ENCODE measurements at regions not wholly inside any gene's neighbourhood (a gene's known extent, or its start where the extent isn't known, plus 50 kb on each side); places are given as distances from the start of the nearest gene placed in this dataset.
"Not testable (repeated sequence)": the region's sequence is repeated elsewhere in the genome, so short reads cannot be mapped to it uniquely, and the experiment has no call there.

GRCh38 chr12:92061061-92061460, 84.6 kb downstream of the BTG1 start:
- no peak for DNase-seq (ENCODE audit: low spot score)

GRCh38 chr12:92059960-92060359, 85.7 kb downstream of the BTG1 start:
- DNase-seq (ENCODE audit: low spot score): no peak

DNA sequence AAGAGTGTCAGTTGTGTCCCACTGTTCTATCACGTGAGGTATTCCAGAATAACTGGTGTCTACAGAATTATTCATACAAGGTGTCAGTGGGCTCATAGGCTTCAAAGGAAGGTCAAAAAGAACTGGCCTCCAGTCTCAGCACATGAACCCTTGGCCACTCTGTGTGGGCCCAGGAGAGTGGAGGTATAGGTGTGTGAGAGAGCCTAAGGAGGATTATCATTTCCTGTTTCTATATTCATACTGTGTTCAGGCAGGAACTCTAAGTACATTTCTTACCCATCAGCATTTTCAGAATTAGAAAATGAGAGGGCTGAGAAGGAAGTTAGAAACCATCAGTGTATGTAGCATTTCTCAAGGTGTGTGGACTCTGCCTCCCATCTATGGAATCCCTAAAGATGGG, 87.0 kb downstream of the BTG1 start:
- peak; percentile 22 for DNase-seq (ENCODE audit: low spot score)

DNA sequence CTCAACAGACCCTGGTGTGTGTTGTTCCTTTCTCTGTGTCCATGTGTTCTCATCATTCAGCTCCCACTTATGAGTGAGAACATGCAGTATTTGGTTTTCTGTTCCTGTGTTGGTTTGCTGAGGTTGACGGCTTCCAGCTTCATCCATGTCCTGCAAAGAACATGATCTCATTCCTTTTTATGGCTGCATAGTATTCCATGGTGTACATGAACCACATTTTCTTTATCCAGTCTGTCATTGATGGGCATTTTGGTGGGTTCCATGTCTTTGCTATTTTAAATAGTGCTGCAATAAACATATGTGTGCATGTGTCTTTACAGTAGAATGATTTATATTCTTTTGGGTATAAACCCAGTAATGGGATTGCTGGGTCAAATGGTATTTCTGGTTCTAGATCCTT, 88.9 kb downstream of the BTG1 start:
- DNase-seq (ENCODE audit: low spot score): not testable (repeated sequence)

- DNase-seq (ENCODE audit: low spot score): no peak
Measured at GRCh38 chr12:92056290-92056689, 89.4 kb downstream of the BTG1 start.

DNA sequence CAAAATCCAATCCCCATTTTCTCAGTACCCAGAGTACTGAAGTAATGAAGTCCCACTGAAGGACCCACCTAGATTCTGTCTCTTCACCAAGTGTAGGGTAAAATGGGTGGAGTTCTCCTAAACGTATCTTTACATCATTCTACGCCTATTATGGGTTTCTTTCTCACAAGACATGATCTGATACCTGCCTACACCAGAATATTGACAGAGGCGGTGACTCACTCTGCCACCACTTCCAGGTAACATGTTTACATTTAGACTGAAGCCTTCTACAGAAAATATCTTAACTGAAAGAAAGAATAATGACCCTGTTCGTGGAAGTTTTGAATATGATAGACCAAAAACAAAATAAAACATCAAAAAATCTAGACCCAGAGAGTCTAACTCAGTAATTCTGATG, 89.8 kb downstream of the BTG1 start:
- DNase-seq (ENCODE audit: low spot score): peak; percentile 89

GRCh38 chr12:92051441-92051840, 94.2 kb downstream of the BTG1 start:
- DNase-seq (ENCODE audit: low spot score): peak; percentile 19

- no peak for DNase-seq (ENCODE audit: low spot score)
Measured at GRCh38 chr12:92049403-92049802, 96.2 kb downstream of the BTG1 start.

GRCh38 chr12:92047393-92047826, 98.2 kb downstream of the BTG1 start:
- peak; percentile 40 for DNase-seq (ENCODE audit: low spot score)

DNA sequence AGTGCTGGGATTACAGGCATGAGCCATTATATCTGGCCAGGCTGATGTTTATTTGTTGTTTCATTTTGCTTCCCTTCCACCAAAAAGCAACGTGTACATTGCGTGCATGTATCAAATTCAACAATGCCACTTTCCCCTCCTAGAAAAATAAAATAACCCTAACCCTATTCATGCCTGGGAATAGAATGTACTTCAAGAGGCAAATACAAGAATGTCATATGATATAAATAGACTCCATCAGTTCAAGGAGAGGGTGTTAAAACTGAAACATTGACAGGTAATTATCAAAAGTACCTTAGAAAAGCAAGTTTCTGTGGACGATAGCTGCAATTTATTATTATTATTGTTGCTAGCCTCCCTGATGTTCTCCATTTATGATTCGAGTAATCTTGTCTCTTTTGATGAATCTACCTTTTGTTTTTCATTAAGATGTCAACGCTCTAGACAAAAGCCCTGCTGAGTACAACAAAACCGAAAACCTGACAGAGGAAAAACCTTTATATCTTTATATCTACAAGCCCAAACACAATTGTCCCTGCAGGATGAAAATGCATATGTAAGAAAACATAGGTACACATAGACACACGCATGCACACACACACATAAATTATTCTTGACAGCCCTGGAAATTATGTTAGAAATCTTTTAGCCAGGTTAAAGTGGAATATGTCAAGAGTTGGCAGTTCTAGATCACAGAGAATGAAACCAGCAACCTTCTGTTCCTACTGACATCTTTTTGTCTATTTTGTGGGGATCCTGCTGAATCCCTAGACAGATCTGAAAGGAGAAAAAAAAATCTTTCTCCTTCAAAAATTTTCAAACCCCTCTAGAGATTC, 98.9 kb downstream of the BTG1 start:
- DNase-seq (ENCODE audit: low spot score): no peak

DNA sequence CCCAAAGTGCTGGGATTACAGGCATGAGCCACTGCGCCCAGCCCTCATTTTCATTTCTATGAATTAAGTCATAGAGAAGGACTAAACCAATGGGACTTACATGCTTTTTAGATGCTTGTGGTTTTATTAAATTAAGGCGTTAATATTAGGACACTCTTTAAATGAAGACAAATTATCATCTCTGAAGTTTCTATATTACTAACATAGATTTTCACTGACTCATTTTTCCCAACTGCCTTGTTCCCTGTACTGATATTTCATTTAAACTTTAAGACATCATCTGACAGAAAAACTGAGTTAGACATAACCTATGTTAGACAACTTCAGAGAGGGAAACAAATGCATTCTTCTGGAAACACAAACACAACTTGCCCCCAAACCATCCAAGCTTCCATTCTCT, 99.8 kb downstream of the BTG1 start:
- no peak for DNase-seq (ENCODE audit: low spot score)

DNA sequence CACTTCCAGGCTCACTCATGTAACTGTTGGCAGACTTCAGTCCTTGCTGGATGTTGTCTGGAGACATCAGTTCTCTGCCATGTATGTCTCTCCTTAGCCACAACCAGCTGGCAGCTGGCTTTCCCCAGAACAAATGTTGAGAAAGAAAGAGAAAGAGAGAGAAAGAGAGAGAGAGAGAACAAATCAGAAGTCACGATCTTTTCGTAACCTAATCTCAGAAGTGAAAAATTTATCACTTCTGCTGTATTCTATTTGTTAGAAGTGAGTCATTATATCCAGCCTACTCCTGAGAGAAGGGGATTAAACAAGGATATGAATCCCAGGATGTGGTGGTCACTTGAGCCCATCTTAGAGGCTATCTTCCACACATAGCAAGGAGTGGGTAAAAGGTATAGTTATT, 101.2 kb downstream of the BTG1 start:
- DNase-seq (ENCODE audit: low spot score): no peak

GRCh38 chr12:92042791-92043531, 102.7 kb downstream of the BTG1 start:
- no peak for DNase-seq (ENCODE audit: low spot score)

DNA sequence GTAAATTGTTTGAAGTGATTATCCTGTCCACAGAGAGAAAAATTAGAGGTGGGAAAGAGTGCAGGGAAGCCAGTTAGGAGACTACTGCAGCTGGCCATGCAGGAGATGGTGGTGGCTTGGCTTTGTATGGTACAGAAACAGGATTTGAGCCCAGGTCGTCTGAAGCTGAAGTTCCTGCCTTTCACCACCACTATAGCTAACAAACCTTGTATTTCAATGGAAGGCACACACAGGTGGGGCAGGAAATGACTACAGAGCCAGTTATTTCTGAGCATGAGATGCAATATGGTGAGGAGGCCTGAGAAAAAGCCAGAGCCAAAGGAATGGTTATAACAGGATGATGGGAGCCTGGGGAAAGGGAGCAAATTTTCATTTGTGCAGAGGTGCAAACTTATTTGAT, 103.9 kb downstream of the BTG1 start:
- peak; percentile 55 for DNase-seq (ENCODE audit: low spot score)

DNA sequence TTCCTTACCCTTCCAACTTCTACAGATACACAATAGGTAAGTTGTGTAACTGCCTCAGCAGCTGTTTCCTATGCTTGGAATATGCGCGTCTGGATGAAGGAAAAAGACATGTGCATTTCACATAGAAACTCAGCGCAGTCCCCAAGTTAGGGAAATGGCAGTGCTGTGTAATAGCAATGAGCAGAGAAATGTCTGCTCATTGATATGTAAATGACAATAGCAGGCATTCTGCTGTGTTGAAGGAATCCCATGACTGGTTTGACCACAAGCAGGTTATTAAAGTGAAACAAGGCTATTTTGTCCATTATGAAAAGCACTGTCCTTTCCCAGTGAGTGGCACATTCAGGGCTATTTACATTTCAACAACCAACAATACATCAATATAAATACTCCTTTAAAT, 106.6 kb downstream of the BTG1 start:
- DNase-seq (ENCODE audit: low spot score): no peak

- no peak for DNase-seq (ENCODE audit: low spot score)
Measured at GRCh38 chr12:92038476-92038875, 107.2 kb downstream of the BTG1 start.

- DNase-seq (ENCODE audit: low spot score): no peak
Measured at GRCh38 chr12:92036771-92037453, 108.7 kb downstream of the BTG1 start.

- no peak for DNase-seq (ENCODE audit: low spot score)
Measured at GRCh38 chr12:92036061-92036620, 109.5 kb downstream of the BTG1 start.

DNA sequence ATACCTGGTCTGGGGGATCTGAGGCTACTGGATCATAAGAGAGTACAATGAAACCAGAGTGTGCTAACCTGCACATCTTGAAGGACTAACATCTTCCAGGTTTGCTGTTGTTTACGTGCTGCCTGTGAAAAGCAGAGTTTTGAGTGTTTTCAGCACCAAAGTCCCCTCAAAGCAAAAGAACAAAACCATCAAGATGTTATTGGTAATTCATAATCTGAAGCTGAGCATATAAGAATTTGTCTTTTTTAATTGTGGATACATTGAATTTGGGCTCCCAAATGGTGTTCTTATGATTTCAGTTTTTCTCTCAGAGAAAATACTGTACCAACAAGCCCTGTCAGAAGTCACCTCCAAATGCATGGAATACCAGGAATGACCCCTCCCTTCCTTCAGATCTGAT, 110.2 kb downstream of the BTG1 start:
- DNase-seq (ENCODE audit: low spot score): no peak

- DNase-seq (ENCODE audit: low spot score): peak; percentile 61
Measured at GRCh38 chr12:92034858-92035401, 110.7 kb downstream of the BTG1 start.

GRCh38 chr12:92034083-92034482, 111.6 kb downstream of the BTG1 start:
- DNase-seq (ENCODE audit: low spot score): no peak

- no peak for DNase-seq (ENCODE audit: low spot score)
Measured at GRCh38 chr12:92032965-92033364, 112.7 kb downstream of the BTG1 start.

Measured in CD4-positive, alpha-beta T cell treated with Interleukin-2 at 100 ng/mL for 4 hours (primary cell).